ENCODE measurements at regions not wholly inside any gene's neighbourhood (a gene's known extent, or its start where the extent isn't known, plus 50 kb on each side); places are given as distances from the start of the nearest gene placed in this dataset.

- H3K9me3 ChIP-seq = no peaks in the 10 kb centered on the region
- intact Hi-C loops (cut with DNase I) = no loop called here
- no peaks in the 10 kb centered on the region for H3K36me3 ChIP-seq
- ATAC-seq (no peak), DNase-seq (peak; percentile 25)
- H3K27ac ChIP-seq = no peak overlapping the region
- no peak overlapping the region for H3K4me3 ChIP-seq
- no peaks in the 10 kb centered on the region for H3K27me3 ChIP-seq
- no peaks in the 10 kb centered on the region for H3K4me1 ChIP-seq
- TF ChIP-seq CTCF (IDR thresholded peaks at IDR 0.05) = no peak
These were observed 95.5 kb upstream of the KLHL1 start for GRCh38 chr13:70203661-70204229.

- Histone ChIP-seq H3K9me3 (no peaks in the 10 kb centered on the region), H3K4me1 (no peaks in the 10 kb centered on the region), H3K27ac (no peak overlapping the region), H3K36me3 (no peaks in the 10 kb centered on the region), H3K27me3 (no peaks in the 10 kb centered on the region), H3K4me3 (no peak overlapping the region)
- no peak for DNase-seq
- ATAC-seq = no peak
- intact Hi-C loops (cut with DNase I) = no loop called here
- TF ChIP-seq CTCF (IDR thresholded peaks at IDR 0.05) = no peak
These were observed 82.8 kb upstream of the KLHL1 start for GRCh38 chr13:70191034-70191433.

- Histone ChIP-seq H3K9me3 (no peaks in the 10 kb centered on the region), H3K27ac (no peak overlapping the region), H3K27me3 (no peaks in the 10 kb centered on the region), H3K4me3 (no peak overlapping the region), H3K4me1 (no peaks in the 10 kb centered on the region), H3K36me3 (no peaks in the 10 kb centered on the region)
- ATAC-seq (no peak), DNase-seq (no peak)
- no peak for TF ChIP-seq CTCF (IDR thresholded peaks at IDR 0.05)
- intact Hi-C loops (cut with DNase I) = no loop called here
These were observed 81.7 kb upstream of the KLHL1 start for GRCh38 chr13:70189981-70190380.

- Histone ChIP-seq H3K27ac (no peak overlapping the region), H3K9me3 (no peaks in the 10 kb centered on the region), H3K4me3 (no peak overlapping the region), H3K27me3 (no peaks in the 10 kb centered on the region), H3K4me1 (no peaks in the 10 kb centered on the region), H3K36me3 (no peaks in the 10 kb centered on the region)
- no peak for TF ChIP-seq CTCF (IDR thresholded peaks at IDR 0.05)
- ATAC-seq = no peak
- intact Hi-C loops (cut with DNase I) = no loop called here
- DNase-seq = no peak
These were observed 80.3 kb upstream of the KLHL1 start for GRCh38 chr13:70188567-70188966.

GRCh38 chr13:70183041-70183440 is 74.8 kb upstream of the KLHL1 start:
- no peak for DNase-seq
- Histone ChIP-seq H3K27me3 (no peaks in the 10 kb centered on the region), H3K36me3 (no peaks in the 10 kb centered on the region), H3K27ac (no peak overlapping the region), H3K4me1 (no peaks in the 10 kb centered on the region), H3K4me3 (no peak overlapping the region), H3K9me3 (no peaks in the 10 kb centered on the region)
- no peak for TF ChIP-seq CTCF (IDR thresholded peaks at IDR 0.05)
- no peak for ATAC-seq
- intact Hi-C loops (cut with DNase I) = no loop called here

Measured in upper lobe of right lung (tissue), 1 donor.